ENCODE measurements at regions not wholly inside any gene's neighbourhood (a gene's known extent, or its start where the extent isn't known, plus 50 kb on each side); places are given as distances from the start of the nearest gene placed in this dataset.

DNA sequence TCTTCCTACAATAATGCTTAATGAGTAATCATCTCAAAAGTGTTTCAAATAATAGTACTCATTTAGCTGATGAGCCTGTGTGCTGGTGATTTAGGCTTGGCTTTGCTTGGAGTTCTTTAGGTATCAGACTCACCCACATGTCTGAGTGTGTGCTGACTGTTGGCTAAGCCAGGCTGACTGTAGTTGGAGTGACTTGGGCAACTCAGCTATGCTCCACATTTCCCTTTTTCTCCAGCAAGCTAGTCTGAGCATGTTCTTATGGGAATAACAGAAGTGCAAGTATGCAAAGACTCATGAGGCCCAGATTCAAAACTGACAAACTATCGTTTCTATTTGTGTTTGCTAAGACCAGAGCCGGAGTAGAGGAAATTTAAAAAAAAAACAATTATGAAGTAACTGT is 99.0 kb upstream of the ADGRL4 start:
- no peak for TF ChIP-seq CEBPB (IDR thresholded peaks at IDR 0.05)
- no peak for TF ChIP-seq ZBTB7A (IDR thresholded peaks at IDR 0.05; ENCODE audit: low read depth)
- no peak for TF ChIP-seq EP300 (IDR thresholded peaks at IDR 0.05; ENCODE audit: borderline replicate concordance)
